ENCODE measurements at regions not wholly inside any gene's neighbourhood (a gene's known extent, or its start where the extent isn't known, plus 50 kb on each side); places are given as distances from the start of the nearest gene placed in this dataset.

DNA sequence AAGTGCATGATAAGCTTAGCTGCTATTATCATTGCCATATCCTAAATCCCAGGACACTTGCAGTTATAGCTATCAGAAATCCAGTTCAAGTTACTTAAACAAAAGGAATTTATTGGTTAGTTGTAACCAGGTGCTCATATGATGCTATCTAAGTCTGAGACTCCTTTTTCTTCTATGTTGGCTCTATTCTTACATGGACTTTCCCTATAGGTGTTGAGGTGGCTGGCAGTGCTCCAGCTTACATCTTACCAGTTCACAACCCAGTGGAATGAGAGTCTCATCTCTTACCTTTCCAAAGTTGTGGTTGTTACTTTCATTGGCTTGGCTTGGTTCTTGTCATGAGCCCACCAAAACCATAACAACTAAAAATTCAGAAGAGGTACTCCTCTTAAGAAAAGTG is 94.6 kb downstream of the DACT1 start:
- no peak for TF ChIP-seq CTCF (IDR thresholded peaks at IDR 0.05)
- no peak for TF ChIP-seq POLR2A (IDR thresholded peaks at IDR 0.05)
